WTC11 (cell line): ENCODE measurements at regions not wholly inside any gene's neighbourhood (a gene's known extent, or its start where the extent isn't known, plus 50 kb on each side); places are given as distances from the start of the nearest gene placed in this dataset.

ENCODE experiments used
- AFF4 ChIP-seq: sonication (generic); formaldehyde crosslinking; IDR thresholded peaks from 2 replicates; pipeline ENCODE4 v1.8.1; 2023; ENCODE audit warnings: mild to moderate bottlenecking, missing genetic modification reagents, borderline replicate concordance
- CBFB ChIP-seq: sonication (generic); formaldehyde crosslinking; IDR thresholded peaks from 2 replicates; pipeline ENCODE4 v1.8.1; 2022; ENCODE audit warnings: mild to moderate bottlenecking, low read depth, missing genetic modification reagents
- CTCF ChIP-seq: fragments of 200-600 bp; IDR thresholded peaks from 2 replicates; pipeline ENCODE4 v1.8.0; 2022; ENCODE audit warnings: antibody characterized with exemption
- FOXJ3 ChIP-seq: sonication (generic); formaldehyde crosslinking; IDR thresholded peaks from 2 replicates; pipeline ENCODE4 v1.9.0; 2021; ENCODE audit warnings: missing genetic modification reagents, mild to moderate bottlenecking, borderline replicate concordance
- SMAD3 ChIP-seq: sonication (generic); formaldehyde crosslinking; IDR thresholded peaks from 2 replicates; pipeline ENCODE4 v1.8.0; 2022; ENCODE audit warnings: missing genetic modification reagents, mild to moderate bottlenecking, borderline replicate concordance
- ZNF219 ChIP-seq: sonication (generic); formaldehyde crosslinking; IDR thresholded peaks from 2 replicates; pipeline ENCODE4 v1.8.0; 2023; ENCODE audit warnings: missing genetic modification reagents, mild to moderate bottlenecking, borderline replicate concordance
- TF ChIP-seq, protein P1 (sequence below): sonication (generic); formaldehyde crosslinking; IDR thresholded peaks from 2 replicates; pipeline ENCODE4 v1.8.1; 2022; ENCODE audit warnings: low read depth, missing genetic modification reagents, borderline replicate concordance
- TF ChIP-seq, protein P2 (sequence below): sonication (generic); formaldehyde crosslinking; IDR thresholded peaks from 2 replicates; pipeline ENCODE4 v1.8.1; 2023; ENCODE audit warnings: mild to moderate bottlenecking, missing genetic modification reagents, moderate library complexity
- TF ChIP-seq, protein P3 (sequence below): sonication (generic); formaldehyde crosslinking; IDR thresholded peaks from 2 replicates; pipeline ENCODE4 v1.8.0; 2022; ENCODE audit warnings: mild to moderate bottlenecking, missing genetic modification reagents

DNA sequence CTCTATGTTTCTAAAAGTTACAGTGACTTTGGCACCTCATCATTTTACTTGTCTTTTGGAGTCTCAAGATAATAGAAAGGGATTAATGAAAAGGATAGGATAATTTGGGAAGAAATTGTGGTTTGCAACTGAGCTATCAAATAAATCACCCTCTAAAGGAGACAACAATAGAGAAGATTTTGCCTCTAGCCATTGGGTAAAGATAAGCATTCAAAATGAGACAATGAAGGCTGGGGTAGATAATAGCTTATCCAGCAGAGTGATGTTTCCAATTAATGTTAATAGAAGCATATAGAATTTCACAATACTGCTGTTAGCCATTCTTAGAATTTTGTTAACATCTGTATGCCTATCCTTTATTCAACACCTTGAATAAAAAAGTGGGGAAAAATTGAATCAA is 1177.6 kb downstream of the ADGRL3 start:
- TF ChIP-seq, protein P1, sequence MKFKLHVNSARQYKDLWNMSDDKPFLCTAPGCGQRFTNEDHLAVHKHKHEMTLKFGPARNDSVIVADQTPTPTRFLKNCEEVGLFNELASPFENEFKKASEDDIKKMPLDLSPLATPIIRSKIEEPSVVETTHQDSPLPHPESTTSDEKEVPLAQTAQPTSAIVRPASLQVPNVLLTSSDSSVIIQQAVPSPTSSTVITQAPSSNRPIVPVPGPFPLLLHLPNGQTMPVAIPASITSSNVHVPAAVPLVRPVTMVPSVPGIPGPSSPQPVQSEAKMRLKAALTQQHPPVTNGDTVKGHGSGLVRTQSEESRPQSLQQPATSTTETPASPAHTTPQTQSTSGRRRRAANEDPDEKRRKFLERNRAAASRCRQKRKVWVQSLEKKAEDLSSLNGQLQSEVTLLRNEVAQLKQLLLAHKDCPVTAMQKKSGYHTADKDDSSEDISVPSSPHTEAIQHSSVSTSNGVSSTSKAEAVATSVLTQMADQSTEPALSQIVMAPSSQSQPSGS (CRISPR knock-in tag), result no peak
- TF ChIP-seq CTCF (no peak), SMAD3 (CRISPR knock-in tag) (no peak), ZNF219 (CRISPR knock-in tag) (no peak), FOXJ3 (no peak), AFF4 (no peak), CBFB (CRISPR knock-in tag) (no peak)
- TF ChIP-seq, protein P2, sequence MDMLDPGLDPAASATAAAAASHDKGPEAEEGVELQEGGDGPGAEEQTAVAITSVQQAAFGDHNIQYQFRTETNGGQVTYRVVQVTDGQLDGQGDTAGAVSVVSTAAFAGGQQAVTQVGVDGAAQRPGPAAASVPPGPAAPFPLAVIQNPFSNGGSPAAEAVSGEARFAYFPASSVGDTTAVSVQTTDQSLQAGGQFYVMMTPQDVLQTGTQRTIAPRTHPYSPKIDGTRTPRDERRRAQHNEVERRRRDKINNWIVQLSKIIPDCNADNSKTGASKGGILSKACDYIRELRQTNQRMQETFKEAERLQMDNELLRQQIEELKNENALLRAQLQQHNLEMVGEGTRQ (CRISPR knock-in tag), result no peak
- TF ChIP-seq, protein P3, sequence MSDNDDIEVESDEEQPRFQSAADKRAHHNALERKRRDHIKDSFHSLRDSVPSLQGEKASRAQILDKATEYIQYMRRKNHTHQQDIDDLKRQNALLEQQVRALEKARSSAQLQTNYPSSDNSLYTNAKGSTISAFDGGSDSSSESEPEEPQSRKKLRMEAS (CRISPR knock-in tag), result no peak
